Fibroblast of mammary gland (primary cell): ENCODE measurements at regions not wholly inside any gene's neighbourhood (a gene's known extent, or its start where the extent isn't known, plus 50 kb on each side); places are given as distances from the start of the nearest gene placed in this dataset.

ENCODE experiments used
- DNase-seq: peaks from one replicate; pipeline ENCODE4 v3.0.0-alpha.2; 2010; ENCODE audit warnings: low read depth
- H3K4me3 ChIP-seq: 2 replicates; pipeline ENCODE4 v1.5.1; 2011; ENCODE audit warnings: low read depth, mild to moderate bottlenecking, low read length, moderate library complexity; ENCODE audit not compliant: control insufficient read depth
- TF ChIP-seq, protein P1 (sequence below): conservative IDR thresholded peaks from 2 replicates; pipeline ENCODE4 v1.5.1; 2011; ENCODE audit warnings: low read depth, low read length, inconsistent platforms; ENCODE audit not compliant: control insufficient read depth, insufficient read depth

- TF ChIP-seq, protein P1, sequence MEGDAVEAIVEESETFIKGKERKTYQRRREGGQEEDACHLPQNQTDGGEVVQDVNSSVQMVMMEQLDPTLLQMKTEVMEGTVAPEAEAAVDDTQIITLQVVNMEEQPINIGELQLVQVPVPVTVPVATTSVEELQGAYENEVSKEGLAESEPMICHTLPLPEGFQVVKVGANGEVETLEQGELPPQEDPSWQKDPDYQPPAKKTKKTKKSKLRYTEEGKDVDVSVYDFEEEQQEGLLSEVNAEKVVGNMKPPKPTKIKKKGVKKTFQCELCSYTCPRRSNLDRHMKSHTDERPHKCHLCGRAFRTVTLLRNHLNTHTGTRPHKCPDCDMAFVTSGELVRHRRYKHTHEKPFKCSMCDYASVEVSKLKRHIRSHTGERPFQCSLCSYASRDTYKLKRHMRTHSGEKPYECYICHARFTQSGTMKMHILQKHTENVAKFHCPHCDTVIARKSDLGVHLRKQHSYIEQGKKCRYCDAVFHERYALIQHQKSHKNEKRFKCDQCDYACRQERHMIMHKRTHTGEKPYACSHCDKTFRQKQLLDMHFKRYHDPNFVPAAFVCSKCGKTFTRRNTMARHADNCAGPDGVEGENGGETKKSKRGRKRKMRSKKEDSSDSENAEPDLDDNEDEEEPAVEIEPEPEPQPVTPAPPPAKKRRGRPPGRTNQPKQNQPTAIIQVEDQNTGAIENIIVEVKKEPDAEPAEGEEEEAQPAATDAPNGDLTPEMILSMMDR: no peak
- H3K4me3 ChIP-seq: no peak overlapping the region
- DNase-seq: no peak
Observed at GRCh38 chr11:134584706-134585445, 172.8 kb upstream of the B3GAT1 start.

DNA sequence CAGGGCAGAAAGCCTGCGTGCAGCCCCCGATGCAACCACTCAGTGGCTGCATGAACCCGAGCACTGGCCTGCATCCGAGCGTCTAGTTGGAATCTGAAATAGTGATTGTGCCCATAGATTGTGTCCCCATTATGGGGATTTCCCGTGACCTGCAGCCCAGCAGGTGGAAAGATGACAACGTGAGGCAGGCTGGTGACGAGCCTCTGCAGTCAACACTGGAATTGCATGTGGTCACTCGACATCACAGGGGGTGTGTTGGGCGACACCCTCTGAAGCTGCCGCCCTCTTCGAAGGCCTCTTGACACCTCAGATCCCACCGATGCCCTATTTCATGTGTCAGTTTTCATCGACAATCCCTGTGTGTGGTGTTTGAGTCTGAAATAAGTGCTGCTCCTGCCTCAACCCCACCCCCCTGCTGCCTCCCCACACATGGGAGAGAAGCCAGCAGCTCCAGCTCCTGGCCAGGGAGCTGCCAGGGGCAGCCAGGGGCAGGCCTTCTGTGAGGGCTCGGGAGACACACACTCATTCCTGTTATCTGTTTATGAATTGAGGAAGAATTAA lies 172.0 kb upstream of the B3GAT1 start:
- no peak overlapping the region for H3K4me3 ChIP-seq
- TF ChIP-seq, protein P1: no peak
- DNase-seq: no peak

DNA sequence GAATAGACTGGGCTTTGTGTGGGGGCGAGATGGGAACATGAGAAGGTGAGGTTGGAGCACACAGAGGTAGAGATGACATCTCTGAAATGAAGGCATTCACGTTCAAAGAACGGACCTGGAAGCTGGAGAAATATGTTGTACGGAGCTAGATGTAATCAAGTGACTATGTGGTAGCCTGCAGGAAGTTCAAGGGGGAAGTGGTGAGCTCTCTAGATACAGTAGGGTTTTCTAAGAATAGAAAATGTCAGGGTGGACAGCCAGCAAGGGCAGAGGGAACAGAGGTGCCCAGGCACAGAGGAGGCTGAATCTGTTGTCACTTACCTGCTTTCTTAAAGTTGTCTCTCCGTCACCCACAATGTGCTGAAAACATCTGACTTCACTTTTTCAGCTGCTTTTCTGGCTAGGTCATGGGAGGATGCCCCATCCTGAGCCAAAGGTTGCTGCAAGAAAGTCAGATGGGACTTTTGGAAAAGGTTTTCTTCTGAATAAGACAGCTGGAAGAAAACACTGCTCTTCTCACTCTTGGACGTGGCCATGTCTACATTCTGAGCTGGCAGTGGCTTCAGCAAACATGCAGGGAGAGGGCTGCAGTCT lies 171.5 kb upstream of the B3GAT1 start:
- DNase-seq: no peak
- no peak overlapping the region for H3K4me3 ChIP-seq

DNA sequence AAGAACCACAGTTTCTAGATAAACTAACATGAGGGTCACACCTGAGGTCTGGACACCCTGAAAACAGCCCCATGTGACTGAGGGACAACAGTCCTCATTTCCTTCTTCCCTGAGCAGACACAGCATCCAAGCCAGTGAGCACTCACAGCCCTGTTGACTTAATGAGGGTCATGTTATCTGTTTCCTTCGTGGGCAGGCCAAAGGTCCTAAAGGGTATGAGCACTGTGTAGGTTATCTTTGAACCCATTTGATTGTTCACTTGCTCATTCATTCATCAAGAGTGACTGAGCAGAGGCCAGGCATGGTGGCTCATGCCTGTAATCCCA lies 170.7 kb upstream of the B3GAT1 start:
- no peak for DNase-seq
- TF ChIP-seq, protein P1: no peak
- H3K4me3 ChIP-seq: no peak overlapping the region

More for the DNA sequence above, 171.5 kb upstream of the B3GAT1 start:
- TF ChIP-seq, protein P1: no peak

DNA sequence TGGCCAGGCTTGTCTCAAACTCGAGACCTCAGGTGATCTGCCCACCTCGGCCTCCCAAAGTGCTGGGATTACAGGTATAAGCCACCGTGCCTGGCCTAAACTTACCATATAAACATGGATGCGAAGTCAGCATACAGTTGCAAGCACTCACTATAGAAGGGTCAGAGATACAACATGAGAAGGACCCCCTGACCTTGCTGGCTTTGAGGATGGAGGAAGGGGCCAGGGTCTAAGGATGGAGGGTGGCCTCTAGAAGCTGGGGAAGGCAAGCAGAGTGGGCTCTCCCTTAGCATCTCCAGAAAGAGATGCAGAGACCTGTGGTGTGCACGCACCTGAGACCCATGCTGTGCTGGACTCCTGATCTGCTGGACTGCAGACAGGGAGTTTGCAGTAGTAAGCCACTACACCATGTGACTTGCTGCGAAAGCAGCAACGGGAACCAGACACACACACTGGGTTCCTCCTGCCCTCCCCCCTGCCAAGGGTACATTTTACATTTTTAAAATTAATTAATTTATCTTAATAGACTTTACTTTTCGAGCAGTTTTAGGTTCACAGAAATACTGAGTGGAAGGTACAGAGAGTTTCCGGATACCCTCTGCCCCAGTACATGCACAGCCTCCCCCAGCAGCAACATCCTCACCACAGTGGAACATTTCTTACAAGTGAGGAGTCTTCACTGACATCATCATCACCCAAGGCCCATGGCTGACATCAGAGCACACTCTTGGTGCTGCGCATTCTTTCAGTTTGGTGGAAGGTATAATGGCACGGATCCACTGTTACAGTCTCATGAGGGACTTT lies 170.1 kb upstream of the B3GAT1 start:
- no peak overlapping the region for H3K4me3 ChIP-seq
- TF ChIP-seq, protein P1: no peak
- no peak for DNase-seq

DNA sequence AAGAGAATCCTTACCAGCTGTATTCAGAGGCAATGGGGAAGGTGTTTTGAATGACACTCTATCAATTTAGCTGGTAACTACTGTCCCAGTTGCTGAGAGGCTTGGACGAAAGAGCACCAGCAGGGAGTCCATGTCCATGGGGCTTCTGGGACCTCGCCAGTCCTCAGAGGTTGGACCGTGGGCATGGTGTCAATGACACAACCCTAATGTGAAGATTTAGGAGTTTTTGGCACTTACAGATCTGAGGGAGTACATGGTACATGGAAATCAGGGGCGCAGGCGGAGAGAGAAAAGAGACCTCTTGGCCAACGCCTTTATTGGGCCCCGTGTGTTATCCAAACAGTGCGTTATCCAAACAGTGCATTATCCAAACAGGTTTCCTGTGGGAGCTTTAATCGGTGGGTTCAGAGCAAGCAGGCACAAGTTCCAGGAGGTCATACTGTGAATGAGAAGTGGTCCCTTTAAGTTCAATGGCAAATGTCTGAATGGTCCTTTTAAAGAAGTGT lies 169.1 kb upstream of the B3GAT1 start:
- TF ChIP-seq, protein P1: no peak
- no peak for DNase-seq
- H3K4me3 ChIP-seq: no peak overlapping the region
